Hepatocyte (in vitro differentiated cells): ENCODE measurements at regions not wholly inside any gene's neighbourhood (a gene's known extent, or its start where the extent isn't known, plus 50 kb on each side); places are given as distances from the start of the nearest gene placed in this dataset.
A peak's percentile ranks its signal among the peaks of the same experiment; 100 is the strongest.

ENCODE experiments used
- DNase-seq: peaks from one replicate; pipeline ENCODE4 v3.0.0-alpha.2; 2016; ENCODE audit warnings: low spot score
- H2AFZ ChIP-seq: fragments of 200-600 bp; sonication (generic); 2 replicates; pipeline ENCODE4 v1.6.0; 2016; ENCODE audit warnings: antibody characterized with exemption, mild to moderate bottlenecking
- H3K27ac ChIP-seq: fragments of 200-600 bp; sonication (generic); 2 replicates; pipeline ENCODE4 v1.5.1; 2016; ENCODE audit warnings: mild to moderate bottlenecking
- H3K27me3 ChIP-seq: fragments of 200-600 bp; sonication (generic); 2 replicates; pipeline ENCODE4 v1.6.1; 2016
- H3K36me3 ChIP-seq: fragments of 200-600 bp; sonication (generic); replicated peaks from 2 replicates; pipeline ENCODE4 v1.5.1; 2016; ENCODE audit warnings: low read depth; ENCODE audit not compliant: insufficient read depth
- H3K4me1 ChIP-seq: fragments of 200-600 bp; sonication (generic); 2 replicates; pipeline ENCODE4 v1.5.1; 2016; ENCODE audit warnings: mild to moderate bottlenecking, moderate library complexity; ENCODE audit not compliant: insufficient read depth
- H3K4me2 ChIP-seq: fragments of 200-600 bp; sonication (generic); 2 replicates; pipeline ENCODE4 v1.6.0; 2016
- H3K4me3 ChIP-seq: fragments of 200-600 bp; sonication (generic); 2 replicates; pipeline ENCODE4 v1.5.1; 2016; ENCODE audit warnings: mild to moderate bottlenecking
- H3K79me2 ChIP-seq: fragments of 200-600 bp; sonication (generic); 2 replicates; pipeline ENCODE4 v1.6.0; 2017; ENCODE audit warnings: mild to moderate bottlenecking
- H3K9me2 ChIP-seq: fragments of 200-600 bp; sonication (generic); replicated peaks from 2 replicates; pipeline ENCODE4 v1.6.0; 2017; ENCODE audit warnings: mild to moderate bottlenecking; ENCODE audit not compliant: insufficient read depth
- H3K9me3 ChIP-seq: fragments of 200-600 bp; sonication (generic); 2 replicates; pipeline ENCODE4 v1.5.1; 2016; ENCODE audit warnings: low read depth, mild to moderate bottlenecking
- H4K20me1 ChIP-seq: fragments of 200-600 bp; sonication (generic); 2 replicates; pipeline ENCODE4 v1.6.0; 2016; ENCODE audit warnings: mild to moderate bottlenecking; ENCODE audit not compliant: insufficient read depth, poor library complexity, severe bottlenecking
- CTCF ChIP-seq: fragments of 200-600 bp; sonication (generic); IDR thresholded peaks from 2 replicates; pipeline ENCODE4 v1.5.1; 2016; ENCODE audit warnings: antibody characterized with exemption, mild to moderate bottlenecking; ENCODE audit not compliant: poor library complexity
- EZH2 ChIP-seq: fragments of 200-600 bp; sonication (generic); IDR thresholded peaks from 2 replicates; pipeline ENCODE4 v1.6.1; 2016; ENCODE audit warnings: antibody characterized with exemption, mild to moderate bottlenecking, borderline replicate concordance
- EZH2phosphoT487 ChIP-seq: fragments of 200-600 bp; sonication (generic); IDR thresholded peaks from one replicate; pipeline ENCODE4 v1.6.1; 2018; ENCODE audit warnings: antibody characterized with exemption, mild to moderate bottlenecking, low read depth, moderate library complexity; ENCODE audit not compliant: unreplicated experiment, severe bottlenecking
- WGBS: methylation state at CpG from one replicate; pipeline ENCODE4 v1.1.6; 2016; ENCODE audit warnings: low lambda C conversion rate; ENCODE audit errors: missing lambda C conversion rate; 5-methylcytosine and 5-hydroxymethylcytosine counted together

GRCh38 chr1:4529446-4530165 lies 124.8 kb upstream of the AJAP1 start:
- Histone ChIP-seq H3K27ac (no peak overlapping the region), H3K4me2 (peak overlapping the region; percentile 11), H3K27me3 (peaks cover 5% of the 10 kb centered on the region), H3K79me2 (no peaks in the 10 kb centered on the region), H3K36me3 (no peaks in the 10 kb centered on the region), H4K20me1 (no peaks in the 10 kb centered on the region), H2AFZ (no peak overlapping the region), H3K9me3 (no peaks in the 10 kb centered on the region), H3K9me2 (no peaks in the 10 kb centered on the region), H3K4me3 (no peak overlapping the region), H3K4me1 (no peaks in the 10 kb centered on the region)
- no peak for DNase-seq
- WGBS, result 45% methylated on average over 14 of the region's 14 CpGs
- TF ChIP-seq EZH2, result no peak

- Histone ChIP-seq H3K9me2 (no peaks in the 10 kb centered on the region), H4K20me1 (no peaks in the 10 kb centered on the region), H3K27me3 (peaks cover 5% of the 10 kb centered on the region), H3K4me1 (no peaks in the 10 kb centered on the region), H3K4me2 (peak overlapping the region; percentile 11), H3K4me3 (no peak overlapping the region), H3K79me2 (no peaks in the 10 kb centered on the region), H3K27ac (no peak overlapping the region), H2AFZ (no peak overlapping the region), H3K36me3 (no peaks in the 10 kb centered on the region), H3K9me3 (no peaks in the 10 kb centered on the region)
- 81% methylated on average over 9 of the region's 9 CpGs for WGBS
- no peak for DNase-seq
- TF ChIP-seq EZH2 (no peak), CTCF (no peak), EZH2phosphoT487 (no peak)
Measured at GRCh38 chr1:4530166-4530785, 124.1 kb upstream of the AJAP1 start.

- H3K4me2 ChIP-seq, result no peak overlapping the region
- H3K9me3 ChIP-seq, result no peaks in the 10 kb centered on the region
- WGBS, result 81% methylated on average over 5 of the region's 5 CpGs
Measured at GRCh38 chr1:4531842-4532241, 122.6 kb upstream of the AJAP1 start.

More at GRCh38 chr1:4531842-4532241, 122.6 kb upstream of the AJAP1 start:
- Histone ChIP-seq H3K27me3 (peaks cover 5% of the 10 kb centered on the region), H4K20me1 (no peaks in the 10 kb centered on the region), H3K4me3 (no peak overlapping the region), H3K27ac (no peak overlapping the region), H3K36me3 (no peaks in the 10 kb centered on the region), H3K9me2 (no peaks in the 10 kb centered on the region), H2AFZ (no peak overlapping the region), H3K79me2 (no peaks in the 10 kb centered on the region), H3K4me1 (no peaks in the 10 kb centered on the region)
- DNase-seq, result no peak
- TF ChIP-seq CTCF (no peak), EZH2 (no peak), EZH2phosphoT487 (no peak)
